ENCODE measurements at regions not wholly inside any gene's neighbourhood (a gene's known extent, or its start where the extent isn't known, plus 50 kb on each side); places are given as distances from the start of the nearest gene placed in this dataset.

GRCh38 chr2:22340716-22341115 is 1044.3 kb upstream of the KLHL29 start:
- no peaks in the 10 kb centered on the region for H3K36me3 ChIP-seq (ENCODE audit: control insufficient read depth, insufficient read depth, low read length)
- intact Hi-C loops (cut with micrococcal nuclease) = no loop called here
- H3K27ac ChIP-seq (ENCODE audit: low read length) = no peak overlapping the region
- no peak overlapping the region for H3K4me3 ChIP-seq (ENCODE audit: low read length)
- no peaks in the 10 kb centered on the region for H3K4me1 ChIP-seq (ENCODE audit: control insufficient read depth, insufficient read depth, low read length)
- Mint-ChIP-seq H3K4me3 (no peak overlapping the region), H3K9me3 (peaks cover 14 to 23% of the 10 kb centered on the region in 2 donors), H3K27ac (no peak overlapping the region), H3K36me3 (no peaks in the 10 kb centered on the region), H3K4me1 (no peaks in the 10 kb centered on the region), H3K27me3 (ENCODE audit: low read depth in 2 of 2) (no peaks in the 10 kb centered on the region)
- TF ChIP-seq CTCF (IDR thresholded peaks at IDR 0.05) = no peak
- no peaks in the 10 kb centered on the region for H3K27me3 ChIP-seq (ENCODE audit: control insufficient read depth, insufficient read depth, low read length)
- WGBS (ENCODE audit: insufficient coverage) = no CpG with 5 or more reads among the region's 2 CpGs
- ATAC-seq = no peak
- no peak for DNase-seq
- H3K9me3 ChIP-seq (ENCODE audit: control insufficient read depth, insufficient read depth, low read length) = no peaks in the 10 kb centered on the region

- WGBS (ENCODE audit: insufficient coverage) = 75% methylated on average over 1 of the region's 2 CpGs
- H3K4me1 ChIP-seq (ENCODE audit: control insufficient read depth, insufficient read depth, low read length) = no peaks in the 10 kb centered on the region
- Mint-ChIP-seq H3K4me3 (no peak overlapping the region), H3K36me3 (no peaks in the 10 kb centered on the region), H3K27me3 (ENCODE audit: low read depth in 2 of 2) (no peaks in the 10 kb centered on the region), H3K9me3 (peaks cover 16 to 18% of the 10 kb centered on the region in 2 donors), H3K4me1 (no peaks in the 10 kb centered on the region), H3K27ac (no peak overlapping the region)
- H3K4me3 ChIP-seq (ENCODE audit: low read length) = no peak overlapping the region
- no peak for TF ChIP-seq CTCF (IDR thresholded peaks at IDR 0.05)
- no peak for DNase-seq
- H3K36me3 ChIP-seq (ENCODE audit: control insufficient read depth, insufficient read depth, low read length) = no peaks in the 10 kb centered on the region
- no peak overlapping the region for H3K27ac ChIP-seq (ENCODE audit: low read length)
- intact Hi-C loops (cut with micrococcal nuclease) = no loop called here
- ATAC-seq = no peak
- H3K9me3 ChIP-seq (ENCODE audit: control insufficient read depth, insufficient read depth, low read length) = no peaks in the 10 kb centered on the region
- H3K27me3 ChIP-seq (ENCODE audit: control insufficient read depth, insufficient read depth, low read length) = no peaks in the 10 kb centered on the region
Measured at GRCh38 chr2:22347306-22347705, 1037.7 kb upstream of the KLHL29 start.

- no peak for ATAC-seq
- DNase-seq = no peak
- no peaks in the 10 kb centered on the region for H3K27me3 ChIP-seq (ENCODE audit: control insufficient read depth, insufficient read depth, low read length)
- no peaks in the 10 kb centered on the region for H3K4me1 Mint-ChIP-seq
- H3K27ac Mint-ChIP-seq = no peak overlapping the region
- no peaks in the 10 kb centered on the region for H3K9me3 ChIP-seq (ENCODE audit: control insufficient read depth, insufficient read depth, low read length)
- intact Hi-C loops (cut with micrococcal nuclease) = no loop called here
- WGBS (ENCODE audit: insufficient coverage) = 86% methylated on average over 7 of the region's 7 CpGs
- no peaks in the 10 kb centered on the region for H3K36me3 Mint-ChIP-seq
- no peak overlapping the region for H3K4me3 Mint-ChIP-seq
- no peak for TF ChIP-seq CTCF (IDR thresholded peaks at IDR 0.05)
- H3K4me1 ChIP-seq (ENCODE audit: control insufficient read depth, insufficient read depth, low read length) = no peaks in the 10 kb centered on the region
- no peaks in the 10 kb centered on the region for H3K27me3 Mint-ChIP-seq (ENCODE audit: low read depth in 2 of 2)
- H3K27ac ChIP-seq (ENCODE audit: low read length) = no peak overlapping the region
- peaks cover 7 to 8% of the 10 kb centered on the region in 2 donors for H3K9me3 Mint-ChIP-seq
- no peaks in the 10 kb centered on the region for H3K36me3 ChIP-seq (ENCODE audit: control insufficient read depth, insufficient read depth, low read length)
- H3K4me3 ChIP-seq (ENCODE audit: low read length) = no peak overlapping the region
Measured at GRCh38 chr2:22350621-22351020, 1034.4 kb upstream of the KLHL29 start.

GRCh38 chr2:22355816-22356433 is 1029.1 kb upstream of the KLHL29 start:
- intact Hi-C loops (cut with micrococcal nuclease) = no loop called here
- H3K4me3 Mint-ChIP-seq = no peak overlapping the region
- no peaks in the 10 kb centered on the region for H3K36me3 Mint-ChIP-seq
- H3K4me1 ChIP-seq (ENCODE audit: control insufficient read depth, insufficient read depth, low read length) = no peaks in the 10 kb centered on the region
- no peak overlapping the region for H3K27ac ChIP-seq (ENCODE audit: low read length)
- ATAC-seq (no peak), DNase-seq (peak in 1 of 2 donors; percentile 20)
- H3K4me3 ChIP-seq (ENCODE audit: low read length) = no peak overlapping the region
- no peaks in the 10 kb centered on the region for H3K27me3 Mint-ChIP-seq (ENCODE audit: low read depth in 2 of 2)
- H3K27ac Mint-ChIP-seq = no peak overlapping the region
- no peaks in the 10 kb centered on the region for H3K27me3 ChIP-seq (ENCODE audit: control insufficient read depth, insufficient read depth, low read length)
- no peaks in the 10 kb centered on the region for H3K36me3 ChIP-seq (ENCODE audit: control insufficient read depth, insufficient read depth, low read length)
- H3K9me3 ChIP-seq (ENCODE audit: control insufficient read depth, insufficient read depth, low read length) = no peaks in the 10 kb centered on the region
- no peaks in the 10 kb centered on the region for H3K4me1 Mint-ChIP-seq
- H3K9me3 Mint-ChIP-seq = peaks cover 2 to 4% of the 10 kb centered on the region in 2 donors
- WGBS (ENCODE audit: insufficient coverage) = 27% methylated on average over 3 of the region's 4 CpGs
- peak; percentile 50 for TF ChIP-seq CTCF (IDR thresholded peaks at IDR 0.05)
